GM04503 (cell line): ENCODE measurements at regions not wholly inside any gene's neighbourhood (a gene's known extent, or its start where the extent isn't known, plus 50 kb on each side); places are given as distances from the start of the nearest gene placed in this dataset.
"Not testable (repeated sequence)": the region's sequence is repeated elsewhere in the genome, so short reads cannot be mapped to it uniquely, and the experiment has no call there.

Source experiments
- DNase-seq: peaks from one replicate; pipeline ENCODE4 v3.0.0-alpha.2; 2012; ENCODE audit warnings: low read depth

DNA sequence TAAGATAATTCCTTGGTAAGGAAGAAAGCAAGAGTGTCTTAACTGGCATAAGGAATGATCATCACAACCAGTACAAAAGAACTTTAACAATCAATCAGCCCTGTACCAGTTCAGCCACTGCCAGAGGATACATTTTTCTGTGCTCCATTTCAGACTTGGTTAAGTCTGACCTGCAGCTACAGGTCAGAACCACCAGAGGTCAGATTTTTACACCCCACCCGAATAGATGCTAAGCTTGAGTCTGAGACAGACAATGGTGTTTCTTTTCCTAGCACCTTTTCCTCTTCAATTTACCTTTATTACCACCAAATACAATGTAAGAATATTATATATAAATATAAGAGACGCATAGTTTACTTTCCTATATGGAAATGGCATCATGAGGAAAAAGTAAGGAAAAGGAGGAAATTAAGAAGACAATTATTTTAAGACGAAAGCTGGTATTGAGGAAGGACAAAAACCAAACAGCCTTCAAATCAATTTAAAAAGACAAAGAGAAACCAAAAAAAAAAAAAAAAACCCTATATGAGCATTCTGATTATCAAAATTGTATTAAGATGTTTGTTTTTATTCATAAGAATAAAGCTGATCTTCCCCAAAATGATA lies 215.3 kb upstream of the TTC29 start:
- DNase-seq = no peak

DNA sequence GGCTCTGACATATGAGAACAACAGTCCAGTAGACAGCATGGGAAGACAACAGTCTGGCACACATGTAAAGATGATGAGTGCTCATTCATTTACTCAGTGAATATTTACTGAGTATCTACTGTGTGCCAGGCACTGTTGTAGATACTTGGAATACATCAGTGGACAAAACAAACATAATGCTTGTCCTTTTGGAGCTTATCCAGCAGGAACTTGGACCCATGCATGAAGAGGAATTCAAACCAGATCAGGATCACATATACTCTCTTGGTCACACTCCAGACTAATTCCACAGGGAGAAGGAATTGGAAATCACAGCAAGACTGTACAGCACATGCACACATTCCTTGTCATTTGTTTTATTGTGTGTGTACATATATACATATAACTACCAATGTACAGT lies 217.6 kb upstream of the TTC29 start:
- DNase-seq = no peak

GRCh38 chr4:147168200-147168599 lies 222.5 kb upstream of the TTC29 start:
- DNase-seq = not testable (repeated sequence)

DNA sequence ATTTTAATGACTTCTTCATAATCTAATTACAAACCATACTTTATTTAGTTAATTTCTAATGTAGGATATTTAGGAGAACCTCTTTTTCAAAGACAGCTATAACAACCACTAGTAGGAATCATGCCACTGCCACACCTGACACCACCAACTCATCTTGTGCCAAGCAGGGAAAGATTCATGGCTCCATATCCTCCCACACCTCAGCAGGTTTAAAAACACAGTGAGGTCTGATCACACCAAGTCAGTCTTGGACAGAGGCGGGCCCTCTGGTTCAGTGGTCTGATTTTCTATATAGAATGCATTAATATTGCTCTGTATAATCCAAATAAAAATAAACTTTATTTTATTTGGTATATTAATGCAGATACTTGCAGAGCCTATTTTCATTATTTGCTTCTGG lies 227.7 kb upstream of the TTC29 start:
- no peak for DNase-seq

- no peak for DNase-seq
These were observed 228.3 kb upstream of the TTC29 start for GRCh38 chr4:147173797-147174432.

DNA sequence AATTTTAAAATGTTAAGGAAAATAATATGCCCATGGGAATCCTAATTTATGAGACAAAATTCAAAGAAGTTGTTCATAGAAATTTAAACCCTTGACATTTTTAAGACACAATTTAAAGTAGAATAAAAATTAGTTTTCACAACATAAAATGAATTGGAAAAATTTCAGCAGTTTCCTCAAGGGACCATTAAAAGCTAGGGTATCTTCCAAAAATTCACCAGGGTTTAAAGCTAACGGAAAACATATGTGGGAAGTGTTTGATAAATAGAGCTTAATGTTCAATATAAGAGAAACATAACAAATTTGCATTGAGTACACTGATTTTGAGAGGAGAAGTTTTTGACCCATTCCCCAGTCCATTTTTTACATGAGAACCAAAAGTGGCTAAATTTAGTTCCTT lies 228.9 kb upstream of the TTC29 start:
- DNase-seq = no peak

DNA sequence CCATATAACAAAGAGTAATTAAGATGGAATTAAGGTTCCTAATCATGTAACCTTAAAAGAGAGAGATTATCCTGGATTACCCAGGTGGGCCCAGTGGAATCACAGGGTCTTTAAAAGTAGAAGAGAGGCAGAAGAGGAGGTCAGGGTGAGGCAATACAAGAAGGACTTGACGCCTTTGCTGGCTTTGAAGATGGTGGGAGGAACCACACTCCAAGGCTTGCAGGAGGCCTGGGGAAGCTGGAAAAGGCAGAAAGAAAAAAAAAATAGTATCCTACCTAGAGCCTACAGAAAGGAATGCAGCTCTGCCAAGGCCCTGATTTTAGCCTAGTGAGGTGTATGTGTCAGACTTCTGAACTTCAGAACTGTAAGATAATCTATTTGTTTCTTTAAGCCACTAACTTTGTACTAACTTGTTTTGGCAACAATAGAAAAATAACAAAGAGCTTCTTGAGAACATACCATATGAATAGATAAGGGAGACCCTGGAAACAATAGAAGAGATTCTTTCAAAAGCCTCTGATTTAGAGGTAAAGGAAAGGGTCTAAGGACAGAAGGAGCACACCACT lies 229.9 kb upstream of the TTC29 start:
- DNase-seq = no peak

- DNase-seq = no peak
These were observed 236.4 kb upstream of the TTC29 start for GRCh38 chr4:147182041-147182440.

DNA sequence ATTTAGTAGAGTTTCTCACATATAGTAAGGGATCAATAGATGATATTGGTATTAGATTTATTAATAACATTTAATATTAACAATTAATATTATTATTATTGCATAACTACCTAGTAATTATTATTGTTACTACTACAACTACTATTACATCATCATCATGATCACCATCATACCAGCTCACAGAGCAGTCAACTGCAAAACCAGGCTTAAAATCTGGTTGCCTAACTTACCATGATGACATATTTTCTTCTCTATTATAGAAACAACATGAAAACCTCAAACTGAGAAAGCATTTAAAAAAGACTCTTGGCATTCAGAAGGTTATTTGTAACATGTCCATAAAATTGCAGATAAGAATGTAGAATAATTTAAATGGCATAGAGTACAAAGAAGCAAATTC lies 247.0 kb upstream of the TTC29 start:
- no peak for DNase-seq

DNA sequence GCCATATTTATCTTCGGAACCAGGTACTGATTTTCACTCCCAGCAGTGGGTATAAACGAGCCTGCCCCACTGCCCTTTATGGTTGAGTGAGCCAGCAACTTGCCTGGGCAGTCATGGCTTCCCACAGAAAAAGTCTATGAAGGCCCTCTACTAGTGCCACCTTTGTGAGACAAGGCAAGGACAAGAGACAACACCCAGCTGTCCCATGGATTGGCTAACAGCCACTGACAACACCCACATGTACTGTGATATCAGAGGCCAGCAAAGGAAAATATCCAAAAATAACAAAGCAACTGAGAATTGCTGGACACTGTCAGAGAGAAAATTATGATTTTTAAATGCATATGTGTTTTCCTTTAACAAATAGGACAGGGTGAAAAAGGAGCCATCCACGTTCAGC lies 248.4 kb upstream of the TTC29 start:
- DNase-seq = no peak

GRCh38 chr4:147194604-147195003 lies 248.9 kb upstream of the TTC29 start:
- no peak for DNase-seq

DNA sequence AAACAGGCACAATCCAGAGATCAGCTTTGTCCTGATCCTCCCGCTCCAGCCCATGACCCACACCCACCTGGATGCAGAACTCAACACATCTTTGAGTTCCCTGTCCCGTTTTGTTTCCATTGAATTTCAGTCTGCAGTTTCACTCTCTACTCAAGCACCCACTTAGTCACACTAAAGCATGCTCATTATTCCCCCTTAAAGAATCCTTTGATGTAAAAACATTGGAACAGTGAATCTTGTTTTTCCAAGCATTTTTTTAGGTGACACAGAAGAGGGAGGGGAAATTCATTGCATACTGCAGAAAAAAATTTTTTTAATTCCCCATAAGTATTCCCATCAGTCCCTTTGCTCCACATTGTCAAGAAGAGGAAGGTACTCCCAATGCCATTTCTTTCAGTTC lies 249.7 kb upstream of the TTC29 start:
- DNase-seq = no peak

DNA sequence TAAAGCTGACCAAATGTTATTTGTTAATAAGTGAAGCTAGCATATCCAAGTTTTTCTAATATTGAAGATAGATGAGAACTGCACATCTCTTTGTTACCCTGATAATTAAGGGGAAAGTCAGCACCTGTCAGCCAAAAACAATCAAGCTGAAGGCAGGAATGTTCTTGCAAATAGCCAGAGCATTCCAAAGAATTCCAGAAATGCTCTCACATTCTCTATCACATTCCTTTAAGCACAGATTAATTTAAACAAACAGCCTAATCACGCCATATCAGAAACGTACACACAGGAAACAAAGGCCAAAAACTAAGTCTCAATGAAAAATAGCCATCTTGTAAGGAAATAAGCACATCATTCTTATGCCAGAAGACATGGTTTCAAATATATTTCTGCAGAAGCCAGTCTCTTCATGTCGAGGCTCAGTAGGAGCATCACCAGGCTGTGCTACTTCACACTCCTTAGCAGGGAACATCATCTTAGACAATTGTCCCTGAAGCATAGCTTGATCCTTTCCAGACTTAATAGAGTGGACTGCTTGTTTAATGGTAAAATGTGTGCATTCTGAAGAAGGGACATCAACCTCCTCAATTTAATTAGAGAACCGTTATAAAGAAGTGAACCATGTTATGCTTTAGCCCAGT lies 252.9 kb upstream of the TTC29 start:
- no peak for DNase-seq

GRCh38 chr4:147201016-147201415 lies 255.4 kb upstream of the TTC29 start:
- no peak for DNase-seq

DNA sequence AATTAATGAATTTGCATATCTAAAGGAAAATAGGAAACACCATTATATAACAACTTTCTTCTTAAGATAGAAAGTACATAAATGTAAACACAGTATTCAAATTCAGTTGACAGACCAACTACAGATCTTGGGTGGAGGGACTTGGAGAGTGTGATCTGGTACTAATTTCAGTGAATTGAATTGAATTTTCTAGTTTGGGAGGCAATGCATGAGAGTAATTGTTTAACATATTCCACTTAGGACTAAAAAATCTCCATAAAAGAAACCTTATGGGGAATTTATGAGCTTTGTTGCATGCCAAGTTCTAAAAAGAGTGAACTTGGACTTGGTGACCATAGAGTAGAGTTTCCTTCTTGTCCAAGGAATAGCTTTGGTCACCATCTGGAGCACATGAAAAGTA lies 261.1 kb upstream of the TTC29 start:
- DNase-seq = no peak

- DNase-seq = no peak
These were observed 262.2 kb upstream of the TTC29 start for GRCh38 chr4:147207911-147208310.

DNA sequence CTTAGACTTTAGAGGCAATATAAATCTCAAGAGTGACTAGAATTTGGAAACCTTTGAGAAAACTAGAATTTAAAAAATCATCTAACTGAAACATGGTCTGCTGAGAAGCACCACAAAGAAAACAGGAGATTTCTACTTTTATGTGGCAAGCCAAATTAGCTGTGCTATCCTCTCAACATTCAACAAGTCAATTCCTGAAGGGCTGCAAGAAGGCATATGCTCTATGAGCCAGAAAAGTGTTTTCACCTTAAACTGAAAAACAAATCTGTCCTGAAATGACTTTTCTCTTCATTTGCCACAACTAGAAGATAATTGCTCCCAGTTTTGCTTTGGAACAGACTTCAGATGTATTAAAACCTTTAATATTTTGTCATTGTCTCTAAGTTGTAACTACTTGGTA lies 263.2 kb upstream of the EDNRA start:
- no peak for DNase-seq

DNA sequence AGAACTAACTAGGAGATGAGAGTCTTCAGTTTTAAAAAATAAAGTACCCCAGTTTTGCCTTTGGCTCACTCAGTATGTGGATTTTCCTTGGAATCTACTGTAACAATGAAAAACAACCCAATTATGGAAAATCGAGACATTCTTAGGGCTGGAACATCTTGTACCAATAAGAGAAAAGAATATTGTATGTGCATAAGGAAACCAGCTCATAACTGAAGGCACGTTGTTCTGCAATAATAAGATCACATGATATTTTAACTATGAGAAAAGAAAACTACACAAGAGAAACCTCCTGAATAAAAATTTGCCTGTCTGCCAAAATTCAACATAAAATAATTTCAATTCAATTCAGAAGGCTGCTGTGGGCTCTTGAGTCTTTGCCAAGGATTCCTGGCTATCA lies 261.8 kb upstream of the EDNRA start:
- no peak for DNase-seq

DNA sequence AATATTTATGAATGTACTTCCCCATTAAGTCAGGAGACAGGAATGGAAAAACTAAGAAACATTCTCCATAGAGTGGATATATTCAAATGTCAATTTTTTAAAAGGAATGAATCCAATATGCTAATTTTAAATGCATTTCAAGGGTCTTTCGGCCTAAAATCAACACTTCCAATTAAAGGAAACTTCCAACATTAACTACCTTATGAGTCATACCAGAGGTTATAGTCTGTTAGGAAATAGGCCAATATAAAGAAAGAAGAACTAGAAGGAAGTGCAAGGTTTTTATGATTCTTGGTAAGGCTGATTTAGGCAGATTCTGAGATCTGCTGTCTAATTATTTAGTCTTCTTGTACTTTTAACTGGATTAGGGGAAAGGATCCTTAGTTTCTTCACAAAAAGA lies 260.1 kb upstream of the EDNRA start:
- no peak for DNase-seq

DNA sequence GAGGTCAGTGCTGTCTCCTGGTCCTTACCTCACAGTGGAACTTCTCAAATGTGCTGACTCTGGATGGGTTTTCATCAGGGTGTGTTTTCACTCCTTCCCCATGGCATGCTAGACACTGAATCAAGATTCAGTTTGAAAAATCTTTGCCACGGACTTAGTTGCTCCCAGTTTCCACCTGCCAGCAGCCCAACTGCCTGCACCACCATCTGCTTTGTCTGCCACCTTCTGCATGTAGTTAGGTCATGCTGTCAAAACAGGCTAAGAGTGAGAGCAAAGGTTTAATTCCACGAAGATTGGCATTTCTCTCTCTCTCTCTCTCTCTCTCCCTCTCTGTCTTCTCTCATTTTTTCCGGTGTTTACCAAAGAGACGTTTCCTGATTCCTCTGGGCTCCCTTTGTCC lies 258.0 kb upstream of the EDNRA start:
- DNase-seq = no peak

DNA sequence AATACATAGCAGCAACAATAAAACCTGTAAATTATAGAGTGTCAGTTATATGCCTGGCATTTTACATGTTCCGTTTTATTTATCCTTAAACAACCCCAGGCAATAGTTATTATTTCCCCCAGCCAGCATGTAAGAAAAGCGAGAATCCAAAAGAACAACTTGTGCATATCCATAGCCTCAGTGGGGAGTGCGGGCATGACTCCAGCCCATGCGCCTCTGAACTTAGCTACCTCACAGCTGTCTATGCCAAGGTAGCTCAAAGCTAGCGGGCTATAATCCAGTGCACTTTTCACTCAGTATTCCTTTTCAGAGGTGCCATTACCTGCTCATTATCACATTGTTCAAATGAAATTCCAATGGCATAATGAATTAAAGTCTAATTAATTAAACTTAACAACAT lies 257.3 kb upstream of the EDNRA start:
- no peak for DNase-seq

- no peak for DNase-seq
These were observed 244.1 kb upstream of the EDNRA start for GRCh38 chr4:147236806-147237205.

DNA sequence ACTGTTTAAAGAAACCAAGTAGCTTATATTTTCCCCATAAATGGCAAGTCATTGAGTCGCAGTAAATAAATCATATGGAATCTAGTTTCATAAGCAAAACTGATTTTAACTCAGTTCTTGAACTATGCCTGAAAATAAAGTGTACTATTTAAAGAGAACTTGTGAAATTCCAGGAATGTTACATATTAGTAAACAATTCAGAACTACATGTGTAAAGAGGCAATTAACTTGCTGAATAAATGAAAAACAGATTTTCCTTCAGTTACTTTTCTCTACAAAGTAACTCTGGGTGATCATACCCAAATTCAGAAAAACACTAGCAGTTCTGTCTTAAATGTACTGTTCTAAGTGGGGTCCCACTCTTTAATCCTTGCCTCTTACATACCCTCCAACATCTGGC lies 236.1 kb upstream of the EDNRA start:
- no peak for DNase-seq

GRCh38 chr4:147246096-147246495 lies 234.8 kb upstream of the EDNRA start:
- DNase-seq = no peak
